B cell (primary cell): ENCODE measurements at regions not wholly inside any gene's neighbourhood (a gene's known extent, or its start where the extent isn't known, plus 50 kb on each side); places are given as distances from the start of the nearest gene placed in this dataset.

Source experiments
- EZH2 ChIP-seq: IDR thresholded peaks from 2 replicates; pipeline ENCODE4 v1.6.1; 2012; ENCODE audit warnings: borderline replicate concordance, low read depth, mild to moderate bottlenecking, moderate library complexity, low read length; ENCODE audit not compliant: insufficient read depth, poor library complexity, severe bottlenecking
- TF ChIP-seq, protein P1 (sequence below): fragments of 200-600 bp; IDR thresholded peaks from one replicate; pipeline ENCODE4 v1.8.0; 2022; ENCODE audit warnings: antibody characterized with exemption, mild to moderate bottlenecking

GRCh38 chr4:22003878-22004277 lies 55.3 kb upstream of the KCNIP4 start:
- TF ChIP-seq, protein P1, sequence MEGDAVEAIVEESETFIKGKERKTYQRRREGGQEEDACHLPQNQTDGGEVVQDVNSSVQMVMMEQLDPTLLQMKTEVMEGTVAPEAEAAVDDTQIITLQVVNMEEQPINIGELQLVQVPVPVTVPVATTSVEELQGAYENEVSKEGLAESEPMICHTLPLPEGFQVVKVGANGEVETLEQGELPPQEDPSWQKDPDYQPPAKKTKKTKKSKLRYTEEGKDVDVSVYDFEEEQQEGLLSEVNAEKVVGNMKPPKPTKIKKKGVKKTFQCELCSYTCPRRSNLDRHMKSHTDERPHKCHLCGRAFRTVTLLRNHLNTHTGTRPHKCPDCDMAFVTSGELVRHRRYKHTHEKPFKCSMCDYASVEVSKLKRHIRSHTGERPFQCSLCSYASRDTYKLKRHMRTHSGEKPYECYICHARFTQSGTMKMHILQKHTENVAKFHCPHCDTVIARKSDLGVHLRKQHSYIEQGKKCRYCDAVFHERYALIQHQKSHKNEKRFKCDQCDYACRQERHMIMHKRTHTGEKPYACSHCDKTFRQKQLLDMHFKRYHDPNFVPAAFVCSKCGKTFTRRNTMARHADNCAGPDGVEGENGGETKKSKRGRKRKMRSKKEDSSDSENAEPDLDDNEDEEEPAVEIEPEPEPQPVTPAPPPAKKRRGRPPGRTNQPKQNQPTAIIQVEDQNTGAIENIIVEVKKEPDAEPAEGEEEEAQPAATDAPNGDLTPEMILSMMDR, result no peak
- no peak for TF ChIP-seq EZH2
